Right lung (tissue), 2 donors: ENCODE measurements at regions not wholly inside any gene's neighbourhood (a gene's known extent, or its start where the extent isn't known, plus 50 kb on each side); places are given as distances from the start of the nearest gene placed in this dataset.
"Not testable (repeated sequence)": the region's sequence is repeated elsewhere in the genome, so short reads cannot be mapped to it uniquely, and the experiment has no call there.

Experiments used
- DNase-seq, 2 donors: peaks; one replicate each; pipeline ENCODE4 v3.0.0-alpha.2; 2013

DNA sequence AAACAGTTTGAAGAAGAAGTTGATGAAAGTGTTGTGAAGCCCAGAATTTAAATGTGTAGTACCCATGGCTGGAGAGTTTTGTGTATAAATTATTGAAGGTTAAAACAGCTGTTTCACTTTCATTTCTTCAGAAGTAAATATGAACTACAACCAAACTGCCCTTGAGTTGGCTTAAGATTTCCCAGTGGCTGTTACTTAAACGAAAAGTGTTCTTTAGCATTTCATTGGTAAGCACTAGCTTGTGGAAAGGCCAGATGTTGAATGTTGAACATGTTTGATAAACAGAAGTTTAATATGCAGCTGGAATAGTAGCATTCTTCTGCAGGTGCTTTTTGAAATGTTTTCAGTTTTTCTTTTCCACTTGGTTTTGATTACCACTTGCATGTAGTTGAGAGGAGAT, 83.2 kb upstream of the TNRC6B start:
- DNase-seq, result peak in 1 of 2 donors; percentile 22

- not testable (repeated sequence) for DNase-seq
Observed at GRCh38 chr22:40099887-40100286, 77.8 kb upstream of the TNRC6B start.

DNA sequence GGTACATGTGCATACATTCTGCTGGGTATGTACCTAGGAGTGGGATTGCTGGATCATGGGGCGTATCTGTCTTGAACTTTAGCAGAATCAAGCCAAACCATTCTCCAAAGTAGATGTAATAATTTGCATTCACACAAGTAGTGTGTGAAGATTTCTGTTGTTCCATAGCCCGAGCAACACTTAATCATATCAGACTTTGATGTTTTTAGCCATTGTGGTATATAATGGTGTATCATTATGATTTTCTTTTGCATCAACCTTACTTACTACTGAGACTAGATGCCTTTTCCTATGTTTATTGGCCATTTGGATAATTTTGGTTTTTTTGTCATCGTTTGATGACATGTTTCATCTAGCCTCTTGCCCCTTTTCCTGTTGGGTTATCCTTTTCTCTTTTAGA, 72.0 kb upstream of the TNRC6B start:
- DNase-seq, result no peak

- DNase-seq, result no peak
Observed at GRCh38 chr22:40107244-40107643, 70.5 kb upstream of the TNRC6B start.

GRCh38 chr22:40107851-40108378, 69.8 kb upstream of the TNRC6B start:
- peak in 1 of 2 donors; percentile 13 for DNase-seq

DNA sequence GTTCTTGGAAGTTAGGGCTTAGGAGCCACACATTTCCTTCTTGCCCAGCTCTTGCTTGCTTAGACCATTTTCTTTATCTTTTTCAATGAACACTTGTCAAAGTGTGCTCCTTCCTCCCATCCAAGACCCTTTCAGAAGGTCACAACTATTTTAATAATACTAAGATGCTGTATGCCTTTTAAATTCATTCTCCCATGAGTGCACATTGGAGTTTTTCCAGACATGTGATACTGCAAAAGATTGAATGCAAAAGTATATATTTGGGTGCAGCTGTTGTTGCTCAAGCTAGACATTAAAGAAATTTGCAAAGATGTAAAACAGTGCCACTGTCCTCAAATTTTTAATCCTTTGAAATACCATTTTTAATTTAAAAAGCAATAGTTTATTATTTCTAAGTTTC, 69.3 kb upstream of the TNRC6B start:
- DNase-seq, result no peak

- DNase-seq, result not testable (repeated sequence)
Observed at GRCh38 chr22:40108926-40109325, 68.8 kb upstream of the TNRC6B start.

DNA sequence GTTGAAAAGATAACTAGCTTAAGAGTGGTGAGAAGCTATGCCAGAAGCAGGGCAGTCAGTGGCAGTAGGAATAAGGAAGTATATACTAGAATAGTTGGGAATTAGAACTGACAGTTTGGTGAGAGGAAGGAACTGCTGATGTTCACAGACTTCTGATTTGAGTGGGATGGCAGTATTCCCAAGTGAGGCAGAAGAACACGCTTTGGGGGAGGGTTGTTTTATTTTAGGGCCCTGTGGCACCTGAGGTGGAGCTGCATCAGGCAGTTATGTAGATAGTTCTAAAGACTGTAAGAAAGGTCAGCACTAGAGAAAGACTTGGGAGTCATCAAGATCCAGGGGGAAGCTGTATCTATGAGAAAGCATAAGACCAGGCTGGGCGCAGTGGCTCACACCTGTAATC, 66.3 kb upstream of the TNRC6B start:
- DNase-seq, result no peak

DNA sequence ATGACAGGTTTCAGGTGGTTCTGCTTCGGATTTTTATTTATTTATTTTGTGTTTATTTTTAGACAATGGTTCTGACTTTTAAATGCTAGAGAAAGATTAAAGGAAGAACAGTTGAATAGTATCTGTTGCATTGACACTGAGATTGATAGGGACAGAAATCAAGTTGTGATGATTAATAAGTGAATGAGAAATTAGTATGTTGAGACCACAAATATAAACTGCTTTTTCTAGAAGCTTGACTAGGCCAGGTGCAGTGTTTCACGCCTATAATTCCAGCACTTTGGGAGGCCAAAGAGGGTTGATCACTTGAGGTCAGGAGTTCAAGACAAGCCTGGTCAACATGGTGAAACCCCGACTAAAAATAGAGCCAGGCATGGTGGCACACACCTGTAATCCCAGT, 65.1 kb upstream of the TNRC6B start:
- no peak for DNase-seq

DNA sequence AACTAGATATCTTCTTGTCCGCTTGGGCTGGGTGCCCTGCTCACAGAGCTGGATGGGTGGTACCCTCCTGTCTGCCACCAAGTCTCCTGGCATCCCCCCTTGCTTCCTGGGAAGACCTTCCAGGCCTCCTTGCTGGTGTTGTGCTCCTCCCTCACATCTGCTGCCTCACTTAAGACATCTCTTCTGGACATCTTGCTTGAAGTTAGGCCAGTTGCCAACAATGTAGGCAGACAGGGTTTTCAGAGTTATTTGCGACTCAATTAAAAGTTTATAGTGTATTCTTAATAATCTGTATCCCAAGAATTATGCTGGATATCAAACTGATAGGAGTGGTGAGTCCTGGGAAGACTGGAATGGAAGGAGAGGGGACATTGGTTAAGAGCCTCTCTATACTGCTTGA, 64.0 kb upstream of the TNRC6B start:
- no peak for DNase-seq

- no peak for DNase-seq
Observed at GRCh38 chr22:40114411-40114810, 63.3 kb upstream of the TNRC6B start.

- DNase-seq, result no peak
Observed at GRCh38 chr22:40116496-40117200, 61.1 kb upstream of the TNRC6B start.

- DNase-seq, result no peak
Observed at GRCh38 chr22:40118979-40119378, 58.7 kb upstream of the TNRC6B start.

DNA sequence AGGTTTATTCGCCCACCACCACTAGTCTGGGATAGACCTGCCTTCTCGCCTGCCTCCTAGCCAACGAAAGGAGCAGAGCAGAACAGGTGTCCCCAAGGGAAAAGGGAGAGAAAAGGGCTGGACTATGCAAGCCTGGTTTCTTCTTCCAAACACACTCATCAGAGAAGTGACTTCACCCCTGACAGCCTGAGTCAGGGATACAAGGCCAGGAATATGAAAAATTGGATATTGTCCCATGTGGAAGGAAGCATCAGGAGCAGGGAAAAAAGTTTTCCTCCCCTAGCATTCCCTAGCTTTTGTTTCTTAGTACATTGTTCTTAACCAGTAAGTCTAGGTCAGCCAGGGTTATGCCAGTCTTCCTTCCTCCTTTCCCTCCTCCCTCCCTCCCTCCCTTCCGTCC, 56.9 kb upstream of the TNRC6B start:
- no peak for DNase-seq

GRCh38 chr22:40121461-40121860, 56.3 kb upstream of the TNRC6B start:
- no peak for DNase-seq

GRCh38 chr22:40122792-40123191, 54.9 kb upstream of the TNRC6B start:
- DNase-seq, result no peak

- DNase-seq, result no peak
Observed at GRCh38 chr22:40123387-40123786, 54.3 kb upstream of the TNRC6B start.
